Lung microvascular endothelial cell (primary cell): ENCODE measurements at regions not wholly inside any gene's neighbourhood (a gene's known extent, or its start where the extent isn't known, plus 50 kb on each side); places are given as distances from the start of the nearest gene placed in this dataset.
"Not testable (repeated sequence)": the region's sequence is repeated elsewhere in the genome, so short reads cannot be mapped to it uniquely, and the experiment has no call there.

Source experiments
- DNase-seq, 2 donors: peaks; one replicate each; pipeline versions ENCODE4 v3.0.0 to v3.0.0-alpha.2; 2010; ENCODE audit warnings: low read depth in 2 of 2

DNA sequence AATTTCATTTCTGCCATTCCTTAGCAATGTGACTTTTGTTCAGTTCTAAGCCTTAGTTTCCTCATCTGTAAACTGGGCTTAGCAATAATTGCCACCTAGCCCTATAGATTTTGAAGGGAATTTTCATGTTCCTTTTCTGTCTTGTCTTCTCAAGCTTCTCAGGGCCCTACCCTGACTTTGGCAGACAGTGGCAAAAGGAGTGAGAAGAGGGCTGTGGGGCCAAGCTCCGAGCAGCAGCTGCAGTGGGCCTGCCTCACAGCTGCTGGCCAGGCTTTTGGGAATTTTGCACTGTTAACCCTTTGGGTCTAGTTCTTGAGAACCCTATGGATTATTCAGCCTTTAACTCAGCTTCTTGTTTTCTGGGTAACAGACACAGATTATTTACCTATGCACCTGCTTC, 67.6 kb upstream of the IGSF1 start:
- no peak for DNase-seq

DNA sequence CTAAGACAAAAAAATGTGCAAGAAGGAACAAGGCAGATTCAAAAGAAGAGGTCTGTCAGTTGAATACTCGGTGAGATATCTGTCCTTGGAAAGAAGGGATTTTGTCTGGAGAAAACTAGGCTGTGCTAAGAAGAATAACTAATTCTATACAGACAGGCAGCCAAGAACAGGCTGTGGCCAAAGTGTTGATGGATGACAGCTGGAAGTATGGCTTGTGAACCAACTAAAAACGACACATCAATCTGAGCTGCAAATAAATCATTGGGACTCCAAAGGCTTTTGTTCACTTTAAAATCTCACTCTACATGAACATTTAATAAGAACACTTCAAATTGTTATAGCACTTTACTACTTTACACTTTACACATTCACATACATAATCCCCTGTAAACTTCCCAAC, 70.5 kb upstream of the IGSF1 start:
- no peak for DNase-seq

DNA sequence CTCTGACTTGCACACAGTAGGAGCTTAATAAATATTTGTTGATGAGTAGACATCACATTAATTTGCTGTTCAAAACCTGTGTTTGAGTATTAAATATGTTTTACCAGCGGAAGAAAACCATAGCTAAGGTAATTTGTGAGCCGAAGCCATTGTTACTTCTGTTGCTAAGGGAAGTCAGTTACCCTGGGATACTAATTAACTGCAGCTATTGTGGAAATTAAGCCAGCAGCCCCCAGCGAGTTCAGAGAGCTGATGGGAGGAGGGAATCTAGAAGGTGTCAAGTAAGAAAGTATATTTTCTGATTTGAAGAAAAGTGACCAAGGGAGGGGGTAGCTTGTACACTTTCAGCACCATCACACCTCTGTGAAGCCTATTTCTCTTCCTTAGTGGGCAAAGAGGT, 76.7 kb upstream of the IGSF1 start:
- no peak for DNase-seq

DNA sequence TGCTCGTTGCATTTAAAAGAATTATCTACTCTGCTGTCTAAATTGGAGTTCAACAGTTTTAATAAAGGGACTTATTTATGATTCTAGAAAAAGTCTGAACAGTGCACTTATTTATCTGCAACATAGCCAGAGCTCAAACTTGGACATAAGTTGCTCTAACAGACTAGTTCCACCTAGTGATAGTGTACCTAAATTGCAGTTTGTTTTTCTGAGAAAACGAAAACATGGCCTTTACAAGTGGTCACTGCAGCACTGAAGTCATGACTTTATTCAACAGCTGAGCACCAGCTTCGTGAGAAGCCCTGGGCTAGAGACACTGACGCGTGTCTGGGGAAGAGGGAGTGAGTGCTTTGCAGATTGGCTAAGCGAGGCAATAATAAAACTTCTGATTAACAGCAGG, 77.3 kb upstream of the IGSF1 start:
- peak in 1 of 2 donors; percentile 11 for DNase-seq

DNA sequence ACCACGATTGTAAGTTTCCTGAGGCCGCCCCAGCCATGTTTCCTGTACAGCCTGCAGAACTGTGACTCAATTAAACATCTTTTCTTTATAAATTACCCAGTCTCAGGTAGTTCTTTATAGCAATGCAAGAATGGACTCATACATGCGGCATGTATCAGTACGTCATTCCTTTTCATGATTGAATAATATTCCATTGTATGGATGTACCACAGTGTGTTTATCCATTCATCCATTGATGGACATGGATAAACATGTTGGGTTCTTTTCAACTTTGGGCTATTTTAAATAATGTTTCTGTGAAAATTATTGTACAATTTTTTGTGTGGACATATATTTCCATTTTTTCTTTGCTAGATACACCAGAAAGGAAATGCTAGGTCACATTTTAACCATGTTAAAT, 99.2 kb upstream of the IGSF1 start:
- DNase-seq = no peak

DNA sequence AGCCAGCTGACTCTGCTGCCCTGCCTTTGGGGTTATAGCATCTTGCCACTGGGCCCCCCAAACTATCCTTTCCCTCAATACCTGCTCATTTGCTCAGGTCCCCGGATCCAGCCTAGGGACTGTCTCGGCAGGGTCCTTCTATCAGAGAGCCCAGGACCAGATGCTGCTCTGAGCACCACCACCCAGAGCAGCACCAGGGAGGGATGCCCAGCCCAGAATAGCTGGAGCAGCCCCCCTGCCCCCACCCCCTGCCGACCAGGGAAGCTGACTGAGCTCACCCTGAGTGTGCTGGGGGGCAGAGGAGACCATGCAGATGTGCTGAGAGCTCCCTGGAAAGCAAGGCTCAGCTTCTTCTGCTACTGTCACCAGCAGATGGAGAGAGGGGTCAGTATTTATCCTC, 103.6 kb upstream of the IGSF1 start:
- DNase-seq = no peak

DNA sequence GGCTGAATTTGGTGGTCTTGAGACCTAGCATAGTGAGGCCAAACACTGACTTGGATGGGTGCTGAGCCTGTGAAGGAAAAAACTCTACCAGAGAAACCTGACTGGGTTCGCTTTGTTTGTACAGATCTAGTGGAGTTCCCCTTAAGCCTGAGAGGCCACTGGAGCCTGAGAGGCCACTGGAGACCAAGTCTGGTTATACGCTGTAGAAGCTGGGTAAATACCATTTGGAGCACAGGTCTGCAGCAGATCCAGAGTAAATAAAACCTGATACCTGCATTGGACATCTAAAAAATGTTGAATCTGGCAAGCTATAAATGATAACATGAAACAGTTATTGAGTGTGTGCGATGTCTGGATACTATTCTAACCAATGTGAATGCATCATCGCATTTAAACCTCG, 104.3 kb upstream of the IGSF1 start:
- no peak for DNase-seq

DNA sequence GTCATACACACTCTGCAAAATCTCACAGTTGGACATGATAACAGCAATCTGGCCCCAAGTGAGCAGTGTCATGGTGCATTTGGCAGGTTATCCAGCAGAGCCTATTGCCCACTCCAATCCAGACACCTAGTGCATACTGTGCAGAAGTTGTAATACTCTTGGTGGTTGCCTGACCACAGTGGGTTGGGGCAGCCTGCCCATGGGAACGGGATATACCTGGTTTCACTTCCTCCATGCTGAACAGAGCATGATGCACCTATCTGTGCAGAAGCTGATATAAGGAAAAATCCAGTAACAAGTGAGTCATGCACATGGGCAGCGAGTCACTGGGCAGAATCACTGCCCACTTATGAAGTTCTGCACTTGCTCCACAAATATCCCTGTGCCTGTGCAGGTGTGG, 105.3 kb upstream of the IGSF1 start:
- DNase-seq = no peak

DNA sequence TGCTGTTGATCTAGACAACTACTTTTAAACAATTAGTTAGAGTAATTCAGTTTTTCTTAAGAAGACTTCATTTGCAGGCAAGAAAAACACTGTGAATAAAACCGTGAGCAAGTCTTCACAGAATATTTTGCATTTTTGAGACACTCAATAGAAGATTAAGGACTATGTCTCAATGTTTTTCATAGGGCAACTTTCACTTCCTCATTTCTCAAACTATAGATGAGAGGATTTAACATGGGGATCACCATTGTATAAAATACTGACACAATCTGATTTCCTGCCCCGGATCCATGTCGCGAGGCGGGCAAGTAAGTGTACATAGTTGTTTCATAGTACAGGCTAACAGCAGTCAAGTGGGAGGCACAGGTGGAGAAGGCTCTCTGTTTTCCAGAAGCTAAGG, 108.8 kb upstream of the IGSF1 start:
- no peak for DNase-seq

DNA sequence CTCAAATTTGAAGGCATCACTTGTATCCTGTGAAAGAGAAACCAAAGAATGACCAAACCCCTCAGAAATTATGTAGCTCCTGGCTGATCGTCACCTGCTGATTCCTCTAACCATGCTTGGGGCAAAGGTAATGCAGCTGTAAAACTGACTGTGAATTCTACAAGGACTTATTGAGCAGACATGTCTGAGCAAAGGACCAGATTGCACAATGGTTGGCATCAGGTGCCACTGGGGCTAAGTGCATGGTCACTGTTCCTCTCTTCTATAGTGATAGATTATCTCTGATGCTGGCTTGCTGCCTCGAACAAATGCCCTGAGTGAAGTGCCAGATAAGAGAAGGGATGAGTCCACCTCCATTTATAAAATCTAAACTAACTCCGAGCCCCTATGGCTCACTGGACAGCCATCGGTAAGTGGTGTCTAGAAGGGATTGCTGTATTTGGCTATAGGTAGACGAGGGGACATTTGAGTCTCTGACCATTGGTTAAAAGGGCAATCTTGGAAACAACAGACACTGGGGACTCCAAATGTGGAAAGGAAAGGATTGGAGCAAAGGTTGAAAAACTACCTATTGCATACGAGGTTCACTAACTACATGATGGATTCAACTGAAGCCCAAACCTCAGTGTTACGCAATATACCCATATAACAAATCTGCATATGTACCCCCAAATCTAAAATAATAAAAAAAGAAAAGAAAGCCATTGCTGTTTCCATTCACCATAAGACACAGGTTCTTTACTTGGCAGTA, 110.7 kb upstream of the IGSF1 start:
- no peak for DNase-seq

DNA sequence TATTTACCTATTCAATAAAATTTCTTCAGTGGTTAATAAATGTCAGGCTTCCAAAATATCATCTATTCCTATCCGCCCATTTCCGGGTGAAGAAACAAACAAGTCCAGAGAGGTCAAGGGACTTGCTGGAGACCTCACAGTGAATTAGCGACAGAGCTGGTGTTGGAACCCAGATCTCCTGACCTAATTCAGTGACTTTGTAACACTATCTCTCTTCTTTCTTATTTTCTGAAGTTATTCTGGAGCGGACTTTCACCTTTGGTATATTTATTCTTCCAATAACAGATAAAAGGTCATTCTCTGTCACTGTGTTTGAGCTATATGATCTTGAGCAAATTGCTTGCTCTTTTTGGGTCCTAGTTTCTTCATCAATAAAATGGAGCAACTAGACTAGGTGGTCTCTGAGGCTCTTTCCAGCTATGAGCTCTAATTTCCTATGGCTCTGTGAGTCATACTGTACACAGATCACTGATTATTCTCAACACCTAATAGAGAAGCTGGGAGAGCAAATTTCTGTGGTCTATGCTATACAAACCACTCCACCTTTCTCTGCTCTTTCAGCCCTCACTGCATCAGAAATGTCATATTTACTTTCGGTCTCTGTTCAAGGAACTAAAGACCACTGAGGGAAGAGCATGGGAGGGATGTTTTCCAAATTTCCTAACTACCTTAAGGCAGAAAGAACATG, 113.2 kb upstream of the IGSF1 start:
- DNase-seq = no peak

DNA sequence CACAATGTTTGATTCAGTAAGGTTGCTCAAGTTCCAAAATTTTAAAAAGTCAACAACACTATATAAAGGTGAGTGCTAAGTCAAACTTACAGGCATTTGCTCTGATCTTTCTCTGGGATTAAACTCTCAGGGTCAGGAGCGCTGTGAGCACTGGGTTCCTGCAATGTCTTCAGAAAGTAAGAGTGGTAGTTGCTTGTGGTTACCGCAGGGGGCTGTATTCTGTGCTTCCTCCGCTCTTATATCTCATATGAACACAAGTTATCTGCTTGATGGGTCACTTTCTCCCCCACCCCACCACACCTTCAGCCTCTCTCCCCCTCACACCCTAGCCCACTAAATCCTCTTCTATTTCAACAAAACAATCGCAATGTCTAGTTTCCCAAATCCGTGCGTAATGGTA, 116.4 kb upstream of the IGSF1 start:
- DNase-seq = no peak

DNA sequence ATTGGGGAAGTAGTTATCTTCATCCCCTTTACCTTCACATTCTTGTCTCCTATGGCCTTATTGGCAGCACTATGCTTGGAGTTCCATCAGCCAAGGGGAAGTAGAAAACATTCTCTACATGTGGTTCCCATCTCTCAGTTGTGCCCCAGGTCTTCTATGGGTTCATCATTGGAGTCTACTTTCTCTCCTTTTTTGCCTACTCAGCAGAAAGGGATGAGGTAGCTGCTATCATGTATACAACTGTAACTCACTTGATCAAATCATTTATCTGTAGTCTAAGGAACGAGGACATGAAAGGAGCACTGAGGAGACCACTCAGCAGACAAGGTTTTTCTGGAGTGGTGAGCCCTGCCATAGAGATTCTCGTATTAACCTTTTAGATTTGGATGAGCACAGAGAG, 119.0 kb upstream of the OR13H1 start:
- no peak for DNase-seq

DNA sequence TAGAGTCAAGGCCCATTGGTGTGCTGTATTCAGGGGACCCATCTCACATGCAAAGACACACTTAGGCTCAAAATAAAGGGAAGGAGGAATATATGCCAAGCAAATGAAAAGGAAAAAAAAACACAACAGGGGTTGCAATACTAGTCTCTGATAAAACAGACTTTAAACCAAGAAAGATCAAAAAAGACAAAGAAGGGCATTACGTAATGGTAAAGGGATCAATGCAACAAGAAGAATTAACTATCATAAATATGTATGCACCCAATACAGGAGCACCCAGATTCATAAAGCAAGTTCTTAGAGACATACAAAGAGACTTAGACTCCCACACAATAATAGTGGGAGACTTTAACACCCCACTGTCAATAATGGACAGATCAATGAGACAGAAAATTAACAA, 113.4 kb upstream of the OR13H1 start:
- DNase-seq = not testable (repeated sequence)

DNA sequence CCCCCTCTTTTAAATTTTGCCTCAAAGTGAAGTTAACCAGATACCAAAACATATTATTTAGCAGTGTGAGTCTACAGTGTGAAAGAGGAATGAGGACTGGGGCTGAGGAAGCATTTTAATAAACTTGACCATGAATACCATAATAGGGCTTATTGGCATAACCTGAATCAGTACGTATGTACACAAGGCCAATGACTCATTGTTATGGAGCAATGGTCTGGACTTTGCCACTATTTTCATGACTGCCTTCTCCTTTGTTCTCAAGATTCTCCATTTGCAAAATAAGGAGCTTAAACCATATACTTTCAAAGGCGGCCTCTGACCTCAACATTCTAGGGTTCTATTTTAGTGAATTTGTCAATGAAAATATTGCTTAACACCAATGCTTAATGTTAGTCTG, 102.8 kb upstream of the OR13H1 start:
- DNase-seq = no peak

DNA sequence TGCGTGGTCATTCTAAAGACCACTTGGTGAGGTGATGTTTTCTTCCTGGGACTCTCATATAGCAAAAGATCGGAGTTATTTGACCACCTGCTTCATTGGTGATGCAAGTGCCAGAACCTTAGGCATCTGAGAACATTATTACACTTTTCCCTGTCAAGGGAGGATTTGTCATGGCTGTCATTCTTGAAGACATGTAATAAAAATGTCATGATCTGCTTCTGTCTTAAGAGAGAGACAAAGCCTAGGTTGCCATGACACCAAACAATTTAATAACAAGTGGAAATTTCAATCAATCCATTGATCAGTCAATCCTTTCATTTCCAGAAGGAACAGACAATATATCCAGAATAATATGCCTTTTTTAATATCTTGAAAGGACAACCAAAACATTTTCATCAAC, 97.9 kb upstream of the OR13H1 start:
- no peak for DNase-seq

DNA sequence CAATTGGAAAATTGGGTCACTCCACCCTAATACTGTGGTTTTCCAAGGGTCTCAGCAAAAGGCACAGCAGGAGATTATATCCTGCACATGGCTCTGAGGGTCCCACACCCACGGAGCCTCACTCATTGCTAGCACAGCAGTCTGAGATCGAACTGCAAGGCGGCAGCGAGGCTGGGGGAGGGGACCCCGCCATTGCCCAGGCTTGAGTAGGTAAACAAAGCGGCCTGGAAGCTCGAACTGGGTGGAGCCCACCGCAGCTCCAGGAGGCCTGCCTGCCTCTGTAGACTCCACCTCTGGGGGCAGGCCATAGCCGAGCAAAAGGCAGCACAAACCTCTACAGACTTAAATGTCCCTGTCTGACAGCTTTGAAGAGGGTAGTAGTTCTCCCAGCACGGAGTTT, 82.0 kb upstream of the OR13H1 start:
- DNase-seq = not testable (repeated sequence)

DNA sequence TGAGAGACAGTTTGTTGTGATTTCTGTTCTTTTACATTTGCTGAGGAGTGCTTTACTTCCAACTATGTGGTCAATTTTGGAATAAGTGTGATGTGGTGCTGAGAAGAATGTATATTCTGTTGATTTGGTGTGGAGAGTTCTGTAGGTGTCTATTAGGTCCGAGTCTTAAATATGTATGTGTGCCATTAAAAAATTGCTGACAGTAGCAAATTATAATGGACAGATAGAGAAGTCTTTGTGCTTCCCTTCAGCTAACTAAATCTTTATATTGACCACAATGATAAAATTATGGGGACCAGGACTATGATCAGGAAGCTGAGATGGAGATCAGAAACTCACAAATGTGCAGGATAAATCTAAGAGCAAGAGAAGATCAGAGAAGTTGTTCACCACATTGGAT, 70.1 kb upstream of the OR13H1 start:
- DNase-seq = not testable (repeated sequence)

DNA sequence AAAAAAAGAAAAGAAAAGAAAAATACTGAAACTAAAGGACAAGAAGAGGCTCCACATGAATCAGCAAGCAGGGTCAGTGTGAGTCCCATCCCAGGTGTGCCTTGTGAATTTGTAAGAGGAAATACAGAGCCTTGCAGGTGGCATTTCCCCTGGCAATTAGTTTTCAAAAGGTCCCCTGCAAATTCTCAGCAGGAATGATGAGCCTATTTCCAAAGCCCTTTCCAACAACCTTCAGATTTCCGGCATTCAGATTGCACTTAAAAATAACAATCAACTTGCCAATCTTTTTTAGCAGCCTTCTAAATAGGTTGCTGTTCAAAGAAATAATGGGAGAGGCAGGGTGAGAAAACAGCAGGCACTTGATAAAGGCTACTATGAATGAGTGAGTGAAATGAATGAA, 66.4 kb upstream of the OR13H1 start:
- no peak for DNase-seq
